Endodermal cell (in vitro differentiated cells): ENCODE measurements at regions not wholly inside any gene's neighbourhood (a gene's known extent, or its start where the extent isn't known, plus 50 kb on each side); places are given as distances from the start of the nearest gene placed in this dataset.
A peak's percentile ranks its signal among the peaks of the same experiment; 100 is the strongest.
"Not testable (repeated sequence)": the region's sequence is repeated elsewhere in the genome, so short reads cannot be mapped to it uniquely, and the experiment has no call there.

Experiments
- DNase-seq: peaks from one replicate; pipeline ENCODE4 v3.0.0-alpha.2; 2017
- H3K27ac ChIP-seq: 2 replicates; pipeline ENCODE4 v1.5.1; 2013; ENCODE audit warnings: mild to moderate bottlenecking, low read depth, low read length, moderate library complexity
- H3K27me3 ChIP-seq: 2 replicates; pipeline ENCODE4 v1.6.1; 2013; ENCODE audit warnings: mild to moderate bottlenecking, low read length, moderate library complexity; ENCODE audit not compliant: insufficient read depth, control insufficient read depth, poor library complexity, severe bottlenecking
- H3K36me3 ChIP-seq: 2 replicates; pipeline ENCODE4 v1.7.0; 2013; ENCODE audit warnings: mild to moderate bottlenecking, low read length, moderate library complexity; ENCODE audit not compliant: control insufficient read depth, insufficient read depth
- H3K4me1 ChIP-seq: one replicate; pipeline ENCODE4 v1.7.0; 2013; ENCODE audit warnings: low read length; ENCODE audit not compliant: control insufficient read depth, insufficient read depth
- H3K4me3 ChIP-seq: 2 replicates; pipeline ENCODE4 v1.5.1; 2013; ENCODE audit warnings: mild to moderate bottlenecking, low read length, moderate library complexity
- H3K9ac ChIP-seq: 2 replicates; pipeline ENCODE4 v1.6.1; 2013; ENCODE audit warnings: mild to moderate bottlenecking, low read length, moderate library complexity; ENCODE audit not compliant: poor library complexity, severe bottlenecking; ENCODE audit errors: extremely low read depth
- H3K9me3 ChIP-seq: 2 replicates; pipeline ENCODE4 v1.6.1; 2013; ENCODE audit warnings: mild to moderate bottlenecking, low read length, moderate library complexity; ENCODE audit not compliant: control insufficient read depth
- H3K27ac Mint-ChIP-seq: 2 replicates; pipeline ENCODE4 v1.8.0; 2020; ENCODE audit warnings: mixed read lengths
- H3K27me3 Mint-ChIP-seq: 2 replicates; pipeline ENCODE4 v1.8.0; 2021; ENCODE audit warnings: mild to moderate bottlenecking, mixed read lengths; ENCODE audit not compliant: insufficient read depth
- H3K36me3 Mint-ChIP-seq: 2 replicates; pipeline ENCODE4 v1.8.0; 2020; ENCODE audit warnings: low read depth, mixed read lengths
- H3K4me1 Mint-ChIP-seq: 2 replicates; pipeline ENCODE4 v1.8.0; 2020; ENCODE audit warnings: mixed read lengths
- H3K4me3 Mint-ChIP-seq: 2 replicates; pipeline ENCODE4 v1.8.0; 2020; ENCODE audit warnings: mild to moderate bottlenecking, moderate library complexity, mixed read lengths
- H3K9me3 Mint-ChIP-seq: 2 replicates; pipeline ENCODE4 v1.8.0; 2020; ENCODE audit warnings: mild to moderate bottlenecking, mixed read lengths
- WGBS, 2 experiments: methylation state at CpG; one replicate each; pipeline versions ENCODE4 v1.1.5 to v1.1.7; 2013; ENCODE audit warnings: missing lambda C conversion rate in 2 of 2, mixed read lengths in 1 of 2; ENCODE audit not compliant: insufficient coverage in 1 of 2, insufficient read length in 1 of 2; 5-methylcytosine and 5-hydroxymethylcytosine counted together
- TF ChIP-seq, protein P1 (sequence below): fragments of 200-600 bp; sonication (generic); conservative IDR thresholded peaks from 2 replicates; pipeline ENCODE4 v1.5.0; 2021; ENCODE audit warnings: antibody characterized with exemption, mild to moderate bottlenecking

DNA sequence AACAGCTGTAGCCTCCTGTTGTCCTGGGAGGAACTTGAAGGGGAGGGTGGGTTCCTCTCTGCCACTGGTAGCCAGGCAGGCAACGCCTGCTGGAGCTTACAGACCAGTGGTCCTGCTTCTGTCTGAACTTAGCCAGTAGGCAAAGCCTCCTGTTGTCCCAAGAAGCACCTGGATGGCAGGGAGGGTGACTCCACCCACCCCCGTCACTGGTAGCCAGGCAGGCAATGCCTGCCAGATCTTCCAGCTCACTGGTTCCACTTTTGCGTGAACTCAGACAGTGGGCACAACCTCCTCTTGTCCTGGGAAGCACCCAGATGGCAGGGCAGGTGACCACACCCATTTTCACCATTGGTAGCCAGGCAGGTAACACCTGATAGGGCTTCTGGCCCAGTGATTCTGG is 203.5 kb upstream of the DIPK2B start:
- Mint-ChIP-seq H3K4me3 (no peak overlapping the region), H3K9me3 (peaks cover 50% of the 10 kb centered on the region), H3K36me3 (no peaks in the 10 kb centered on the region), H3K4me1 (peaks cover 13% of the 10 kb centered on the region), H3K27ac (no peak overlapping the region), H3K27me3 (no peaks in the 10 kb centered on the region)
- TF ChIP-seq, protein P1, sequence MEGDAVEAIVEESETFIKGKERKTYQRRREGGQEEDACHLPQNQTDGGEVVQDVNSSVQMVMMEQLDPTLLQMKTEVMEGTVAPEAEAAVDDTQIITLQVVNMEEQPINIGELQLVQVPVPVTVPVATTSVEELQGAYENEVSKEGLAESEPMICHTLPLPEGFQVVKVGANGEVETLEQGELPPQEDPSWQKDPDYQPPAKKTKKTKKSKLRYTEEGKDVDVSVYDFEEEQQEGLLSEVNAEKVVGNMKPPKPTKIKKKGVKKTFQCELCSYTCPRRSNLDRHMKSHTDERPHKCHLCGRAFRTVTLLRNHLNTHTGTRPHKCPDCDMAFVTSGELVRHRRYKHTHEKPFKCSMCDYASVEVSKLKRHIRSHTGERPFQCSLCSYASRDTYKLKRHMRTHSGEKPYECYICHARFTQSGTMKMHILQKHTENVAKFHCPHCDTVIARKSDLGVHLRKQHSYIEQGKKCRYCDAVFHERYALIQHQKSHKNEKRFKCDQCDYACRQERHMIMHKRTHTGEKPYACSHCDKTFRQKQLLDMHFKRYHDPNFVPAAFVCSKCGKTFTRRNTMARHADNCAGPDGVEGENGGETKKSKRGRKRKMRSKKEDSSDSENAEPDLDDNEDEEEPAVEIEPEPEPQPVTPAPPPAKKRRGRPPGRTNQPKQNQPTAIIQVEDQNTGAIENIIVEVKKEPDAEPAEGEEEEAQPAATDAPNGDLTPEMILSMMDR = no peak
- Histone ChIP-seq H3K27ac (no peak overlapping the region), H3K36me3 (no peaks in the 10 kb centered on the region), H3K4me3 (no peak overlapping the region), H3K9me3 (no peaks in the 10 kb centered on the region), H3K4me1 (no peaks in the 10 kb centered on the region), H3K9ac (no peak overlapping the region), H3K27me3 (no peaks in the 10 kb centered on the region)
- DNase-seq = no peak
- 93% methylated on average over 3 of the region's 3 CpGs; no CpG with 5 or more reads in 1 of the 2 experiments for WGBS, 2 experiments

DNA sequence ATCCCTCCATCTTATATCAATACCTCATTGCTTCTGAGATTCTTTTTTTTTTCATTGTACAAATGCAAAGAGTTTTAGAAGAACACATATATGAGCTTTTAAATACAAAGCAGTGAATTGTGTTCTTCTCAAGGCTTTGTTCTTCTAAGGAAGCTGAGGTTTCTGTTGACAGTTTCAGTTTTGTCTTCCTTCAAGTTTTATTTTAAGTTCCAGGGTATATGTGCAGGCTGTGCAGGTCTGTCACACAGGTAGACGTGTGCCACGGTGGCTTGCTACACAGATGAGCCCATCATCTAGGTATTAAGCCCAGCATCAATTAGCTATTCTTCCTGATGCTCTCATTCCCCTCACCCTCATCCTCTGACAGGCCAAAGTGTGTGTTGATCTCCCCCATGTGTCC is 201.2 kb upstream of the DIPK2B start:
- Histone ChIP-seq H3K9ac (no peak overlapping the region), H3K36me3 (no peaks in the 10 kb centered on the region), H3K4me3 (peak overlapping the region; percentile 45), H3K27ac (no peak overlapping the region), H3K4me1 (no peaks in the 10 kb centered on the region), H3K27me3 (no peaks in the 10 kb centered on the region), H3K9me3 (no peaks in the 10 kb centered on the region)
- TF ChIP-seq, protein P1 = no peak
- DNase-seq = no peak
- 93 to 100% methylated on average over 2 of the region's 2 CpGs for WGBS, 2 experiments
- Mint-ChIP-seq H3K27me3 (no peaks in the 10 kb centered on the region), H3K27ac (no peak overlapping the region), H3K4me3 (no peak overlapping the region), H3K36me3 (peaks cover 2% of the 10 kb centered on the region), H3K4me1 (peaks cover 13% of the 10 kb centered on the region), H3K9me3 (peaks cover 62% of the 10 kb centered on the region)

DNA sequence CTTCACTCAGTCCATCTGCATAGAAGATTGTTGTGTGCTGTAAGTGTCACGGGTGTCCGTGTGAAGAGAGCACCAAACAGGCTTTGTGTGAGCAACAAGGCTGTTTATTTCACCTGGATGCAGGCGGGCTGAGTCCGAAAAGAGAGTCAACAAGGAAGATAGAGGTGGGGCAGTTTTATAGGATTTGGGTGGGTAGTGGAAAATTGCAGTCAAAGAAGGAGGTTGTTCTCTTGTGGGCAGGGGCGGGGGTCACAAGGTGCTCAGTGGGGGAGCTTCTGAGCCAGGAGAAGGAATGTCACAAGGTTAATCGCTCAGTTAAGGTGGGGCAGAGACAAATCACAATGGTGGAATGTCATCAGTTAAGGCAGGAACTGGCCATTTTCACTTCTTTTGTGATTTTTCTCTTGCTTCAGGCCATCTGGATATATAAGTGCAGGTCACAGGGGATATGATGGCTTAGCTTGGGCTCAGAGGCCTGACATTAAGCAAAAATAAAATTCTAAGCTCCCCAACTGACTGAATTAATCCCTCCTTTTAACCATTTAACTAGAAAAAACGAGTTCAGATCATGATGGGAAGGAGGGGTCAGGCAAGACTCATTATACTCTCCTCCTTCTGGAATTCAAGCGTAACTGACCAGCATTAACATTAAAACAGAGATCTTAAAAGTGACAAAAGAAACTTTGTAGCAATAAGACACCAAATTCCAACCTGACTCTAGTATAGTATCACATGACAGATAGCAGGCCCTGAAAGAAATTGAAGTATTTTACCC is 200.5 kb upstream of the DIPK2B start:
- H3K4me1 ChIP-seq, H3K36me3 ChIP-seq, H3K27me3 ChIP-seq, H3K27me3 Mint-ChIP-seq, H3K4me3 ChIP-seq, H3K9me3 ChIP-seq, H3K27ac ChIP-seq, H3K36me3 Mint-ChIP-seq: not testable (repeated sequence)
- peak overlapping the region; percentile 49 for H3K9ac ChIP-seq
- H3K4me3 Mint-ChIP-seq = peak overlapping the region; percentile 26
- H3K9me3 Mint-ChIP-seq = peaks cover 62% of the 10 kb centered on the region
- DNase-seq = peak; percentile 64
- H3K4me1 Mint-ChIP-seq = peaks cover 13% of the 10 kb centered on the region
- WGBS, 2 experiments = 22% methylated on average over 8 of the region's 8 CpGs; no CpG with 5 or more reads in 1 of the 2 experiments
- peak overlapping the region; percentile 96 for H3K27ac Mint-ChIP-seq
